Activated naive CD4-positive, alpha-beta T cell treated with Interleukin-2 at 50 U/mL for 16 hours (primary cell): ENCODE measurements at regions not wholly inside any gene's neighbourhood (a gene's known extent, or its start where the extent isn't known, plus 50 kb on each side); places are given as distances from the start of the nearest gene placed in this dataset.
A peak's percentile ranks its signal among the peaks of the same experiment; 100 is the strongest.

Source experiments
- DNase-seq: peaks from one replicate; pipeline ENCODE4 v3.0.0-alpha.2; 2020

GRCh38 chr14:101435546-101435945, 125.7 kb upstream of the DIO3 start:
- DNase-seq, result no peak

- DNase-seq, result no peak
These were observed 122.3 kb upstream of the DIO3 start for GRCh38 chr14:101439023-101439422.

DNA sequence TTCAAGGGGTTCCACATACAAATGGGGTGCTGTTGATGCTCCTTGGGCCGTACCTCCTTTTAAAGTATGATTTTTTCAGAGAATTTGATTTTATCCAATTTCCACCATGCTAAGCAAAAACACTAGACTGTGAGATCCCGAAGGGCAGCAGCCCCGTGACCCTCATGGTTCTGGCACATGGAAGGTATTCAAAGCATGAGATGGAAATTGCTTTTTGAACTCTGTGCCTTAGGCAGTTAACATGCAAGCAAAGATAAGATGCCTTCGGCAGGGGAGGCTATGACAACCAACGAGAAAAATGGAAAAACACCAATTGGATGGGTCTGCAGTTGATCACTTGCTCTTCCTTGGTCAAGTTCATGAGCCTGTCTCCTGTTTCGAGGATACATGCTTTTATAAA, 120.8 kb upstream of the DIO3 start:
- no peak for DNase-seq

DNA sequence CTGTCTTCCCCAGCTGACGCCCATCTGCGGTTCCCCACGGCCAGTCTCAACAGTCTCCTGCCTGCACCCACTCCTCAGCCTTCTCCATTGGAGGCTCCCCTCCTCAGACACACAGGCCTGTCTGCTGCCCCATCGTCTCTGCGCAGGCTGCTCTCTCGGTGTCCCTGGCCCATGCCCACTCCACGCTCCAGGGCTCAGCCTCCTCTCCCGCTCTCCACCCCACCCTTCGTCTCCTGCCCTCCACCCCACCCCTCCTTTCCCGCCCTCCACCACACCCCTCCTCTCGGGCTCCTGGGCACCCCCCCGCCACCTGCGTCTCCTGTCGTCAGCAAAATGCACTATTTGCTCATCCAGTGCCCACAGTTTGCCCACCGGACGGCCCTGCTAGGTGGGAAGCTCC, 119.6 kb upstream of the DIO3 start:
- no peak for DNase-seq

DNA sequence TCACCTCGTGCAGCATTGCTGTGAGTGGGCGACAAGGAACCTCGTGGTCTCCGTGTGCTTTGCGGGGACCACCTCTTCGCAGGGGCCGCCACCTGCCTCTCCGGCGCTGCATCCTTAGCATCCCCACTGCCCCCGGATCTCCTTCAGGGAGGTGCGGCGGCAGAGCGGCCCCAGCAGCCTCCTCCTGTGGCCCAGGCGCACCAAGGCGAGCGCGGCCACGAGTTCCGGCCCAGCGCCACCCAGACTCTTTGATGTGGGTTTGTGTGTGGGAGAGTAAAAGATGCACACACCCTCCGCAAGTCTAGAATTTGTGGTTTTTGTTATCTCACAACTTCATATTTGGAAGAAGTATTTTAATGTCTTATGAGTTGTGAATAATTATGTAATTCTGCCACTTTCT, 118.8 kb upstream of the DIO3 start:
- peak; percentile 72 for DNase-seq

DNA sequence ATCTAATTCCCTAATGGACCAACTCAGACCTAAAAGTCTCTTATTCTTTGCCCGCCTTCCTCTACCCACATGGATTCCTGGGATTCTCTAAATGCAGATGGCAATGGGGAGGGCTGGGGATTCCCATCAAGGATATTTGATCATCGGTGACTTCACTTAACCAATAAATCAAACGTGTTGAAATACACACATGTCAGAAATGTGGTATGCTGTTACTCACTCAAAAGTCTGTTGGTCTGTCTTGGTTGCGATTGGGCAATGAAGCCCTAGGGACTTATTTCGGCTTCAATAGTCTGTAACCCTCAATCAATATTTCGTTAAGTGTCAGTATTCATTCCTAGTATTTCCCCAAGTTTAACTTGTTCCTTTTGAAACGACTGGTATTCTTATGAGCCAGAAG, 117.2 kb upstream of the DIO3 start:
- no peak for DNase-seq

DNA sequence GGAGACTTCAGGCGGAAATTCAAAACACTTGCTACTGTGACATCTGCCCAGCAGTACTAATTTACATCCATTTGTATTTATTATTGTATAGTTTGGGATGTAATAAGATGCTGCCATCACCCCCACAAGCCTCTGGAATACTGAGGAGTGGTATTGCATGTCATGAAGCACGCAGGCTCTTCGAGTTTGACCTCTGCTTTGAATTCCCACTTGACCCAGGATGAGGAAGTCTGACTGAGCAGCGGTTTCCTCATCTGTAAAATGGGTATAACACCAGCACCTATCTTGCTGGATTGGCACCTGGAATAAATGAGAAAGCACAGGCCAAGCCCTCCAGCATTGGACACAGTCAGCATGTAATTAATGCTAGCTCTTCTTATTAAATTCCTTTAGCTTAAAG, 116.0 kb upstream of the DIO3 start:
- no peak for DNase-seq

DNA sequence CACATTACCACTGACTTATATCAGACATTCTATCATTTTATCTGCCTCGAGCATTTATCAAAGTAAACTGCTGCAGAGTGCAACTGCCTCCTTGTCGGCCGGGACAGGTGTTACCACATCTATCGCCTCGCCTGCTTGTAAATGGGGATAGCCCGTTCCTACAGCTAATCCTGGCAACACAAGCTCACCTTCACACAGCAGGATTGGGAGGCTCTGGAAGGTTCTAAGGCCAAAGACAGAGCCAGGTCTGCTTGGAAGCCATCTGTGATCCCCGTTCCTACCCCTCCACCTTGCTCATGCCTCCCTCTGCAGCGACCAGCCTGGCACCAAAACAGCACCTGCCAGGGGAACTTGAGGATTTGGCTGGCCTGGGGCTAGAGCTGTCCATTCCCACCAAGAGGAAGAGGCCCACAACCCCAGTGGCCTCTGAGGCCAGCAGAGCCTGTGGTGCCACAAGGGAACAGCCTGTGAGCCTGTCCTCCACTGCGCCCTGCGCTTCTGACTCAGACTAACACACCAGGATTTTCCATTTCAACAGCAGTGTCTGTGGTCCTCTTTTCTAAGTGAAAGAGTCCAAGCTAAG, 114.8 kb upstream of the DIO3 start:
- DNase-seq, result no peak

DNA sequence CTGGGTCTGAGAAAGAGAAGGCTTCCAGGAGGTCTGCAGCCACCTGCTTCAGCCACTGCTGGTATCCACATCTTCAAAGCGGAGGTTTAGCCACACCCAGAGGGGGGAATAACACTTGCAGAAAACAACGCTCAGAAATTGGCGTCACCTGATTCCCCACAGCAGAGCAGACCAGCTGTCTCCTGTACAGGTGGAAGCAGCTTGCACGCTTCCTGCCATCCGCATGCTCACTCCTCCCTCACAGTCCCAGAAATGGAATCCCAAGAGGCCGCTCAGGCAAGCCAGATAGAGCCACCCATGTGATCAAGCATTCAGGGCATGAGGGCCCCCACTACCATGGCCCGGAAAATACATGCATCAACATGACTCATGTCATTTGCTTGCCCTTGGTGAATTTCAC, 112.2 kb upstream of the DIO3 start:
- no peak for DNase-seq

DNA sequence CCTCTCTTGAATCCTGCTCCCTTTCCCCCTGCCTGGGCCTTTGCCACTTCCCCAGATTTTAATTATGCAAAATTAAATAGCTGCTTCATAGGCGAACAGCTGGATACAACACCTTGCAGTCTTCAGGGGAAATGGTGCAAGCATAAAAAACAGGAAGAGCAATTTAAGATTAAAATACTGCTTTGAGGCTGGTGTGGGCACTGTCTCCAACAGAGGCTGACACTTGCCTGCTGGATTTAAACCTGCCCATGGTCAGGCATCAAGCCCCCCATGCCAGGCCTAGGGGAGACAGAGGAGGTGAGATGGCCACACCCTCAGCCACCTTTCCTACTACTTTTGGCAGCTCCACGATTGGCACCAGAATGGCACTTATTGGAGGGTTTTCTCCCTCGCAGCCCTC, 110.1 kb upstream of the DIO3 start:
- DNase-seq, result no peak

DNA sequence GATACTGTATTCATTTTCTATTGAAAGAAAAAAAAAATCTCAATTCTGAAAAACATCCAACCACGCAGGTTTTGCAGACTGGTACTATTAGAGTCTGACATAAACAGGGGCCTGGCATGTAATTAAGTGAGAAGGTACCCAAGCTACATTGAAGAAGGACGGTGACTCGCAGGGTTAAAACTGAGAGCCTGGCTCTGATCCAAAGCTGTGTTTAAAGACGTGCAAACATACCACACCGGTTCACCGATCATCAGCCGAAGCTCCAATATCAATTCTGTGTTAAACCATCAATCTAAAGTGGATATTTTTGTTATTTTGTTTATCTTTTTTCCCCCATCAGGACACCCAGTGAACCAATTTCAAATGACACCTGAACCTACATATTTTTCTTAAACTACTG, 108.1 kb upstream of the DIO3 start:
- no peak for DNase-seq

DNA sequence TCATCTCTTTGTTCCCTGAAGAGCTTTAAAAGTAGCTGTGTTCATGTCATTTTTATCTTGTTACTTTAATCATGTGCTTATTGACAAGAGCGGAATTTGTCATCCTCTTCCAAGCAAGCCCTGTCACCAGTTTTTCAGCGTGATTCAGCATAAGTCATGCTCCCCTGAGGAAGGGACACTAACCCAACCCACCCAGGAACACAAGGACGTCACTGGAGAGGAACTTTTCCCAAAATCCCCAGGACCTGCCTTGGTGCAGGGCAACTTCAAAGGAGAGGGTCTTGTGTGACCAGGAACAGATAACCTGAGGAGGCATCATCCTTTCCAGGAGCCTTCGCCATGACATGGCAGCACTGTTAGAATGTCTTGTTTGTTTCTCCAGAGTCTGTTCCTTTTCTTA, 107.1 kb upstream of the DIO3 start:
- DNase-seq, result no peak

DNA sequence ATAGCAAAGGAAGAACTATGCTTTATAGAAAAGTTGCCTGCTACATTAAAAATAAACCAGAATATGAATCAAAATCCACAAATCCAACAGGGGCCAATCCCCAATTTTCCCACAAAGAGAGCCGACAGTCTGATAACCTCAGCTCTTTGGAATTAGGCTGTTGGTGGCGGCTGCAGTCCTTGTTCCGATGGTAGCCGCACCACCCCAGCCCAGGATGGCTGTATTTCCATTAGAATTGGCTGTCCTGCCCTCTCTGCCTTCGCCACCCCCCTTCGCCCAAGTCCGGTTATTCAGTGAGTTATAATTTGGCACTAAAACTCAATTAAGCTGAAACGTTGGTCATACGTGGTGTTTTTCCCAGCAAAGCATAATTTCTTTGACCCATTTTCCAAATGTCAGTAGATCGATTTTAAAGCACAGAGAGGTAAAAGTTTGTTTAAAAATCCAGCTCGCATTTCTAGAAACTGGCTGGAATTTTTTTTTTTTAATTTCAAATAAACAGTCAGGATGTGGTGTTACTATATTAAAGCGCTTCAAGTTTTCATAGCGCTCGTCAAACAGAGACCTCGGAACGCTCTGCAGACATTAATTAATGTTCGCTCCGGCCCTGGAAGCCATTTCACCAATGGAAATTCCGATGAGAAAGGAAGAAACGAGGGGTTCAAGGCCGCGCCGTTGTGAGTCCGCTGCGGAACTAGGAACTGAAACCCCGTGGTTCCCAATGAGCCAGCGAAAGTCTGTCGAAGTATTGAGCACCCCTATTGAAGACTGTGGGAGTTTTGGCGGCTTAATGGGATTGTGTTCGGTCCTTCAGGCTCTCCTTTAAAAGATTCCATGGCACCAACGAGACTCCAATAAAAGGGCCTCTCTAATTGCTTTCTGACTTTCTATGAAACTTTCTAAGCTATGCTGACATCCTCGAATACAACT, 104.8 kb upstream of the DIO3 start:
- DNase-seq, result no peak

- DNase-seq, result no peak
These were observed 103.9 kb upstream of the DIO3 start for GRCh38 chr14:101457301-101457935.

DNA sequence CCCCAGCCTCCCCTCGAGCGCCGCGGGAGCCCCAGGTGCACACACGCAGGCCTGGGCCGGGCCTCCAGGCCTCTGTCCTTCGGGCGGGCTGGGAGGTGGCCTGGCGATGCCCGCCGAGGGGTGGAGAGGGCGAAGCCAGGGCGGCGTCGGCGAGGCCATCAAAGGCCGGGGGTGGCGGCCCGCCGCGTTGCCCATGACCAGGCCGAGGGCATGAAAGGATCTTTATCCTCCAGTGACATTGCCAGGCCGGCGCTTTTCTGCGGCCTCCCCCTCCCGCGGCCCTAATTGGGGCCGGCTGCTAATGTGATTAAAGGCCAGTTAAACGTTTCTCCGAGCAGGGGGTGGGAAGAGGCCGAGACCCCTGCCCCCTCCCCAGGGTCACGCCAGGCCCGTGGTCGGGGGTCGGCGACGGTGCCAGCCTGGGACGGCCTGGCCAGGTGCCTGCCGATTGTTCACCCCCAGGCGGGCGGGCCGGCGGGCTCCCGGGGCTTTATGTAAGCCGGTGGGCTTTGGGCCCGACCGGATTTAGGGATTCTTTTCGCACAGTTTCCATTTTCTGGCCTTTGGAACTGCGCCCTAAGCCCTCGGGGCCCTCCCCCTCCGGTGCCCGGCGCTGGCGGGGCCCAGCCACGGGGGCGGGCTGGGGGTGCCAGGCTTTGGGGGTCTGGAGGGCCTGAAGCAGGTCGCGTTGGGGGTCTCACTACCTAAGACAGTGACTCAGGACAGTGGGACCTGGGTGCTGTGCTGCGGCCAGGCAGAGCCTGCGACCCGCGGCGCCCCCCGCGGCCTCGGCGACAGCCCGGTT, 103.2 kb upstream of the DIO3 start:
- no peak for DNase-seq

GRCh38 chr14:101458741-101459550, 102.3 kb upstream of the DIO3 start:
- no peak for DNase-seq

DNA sequence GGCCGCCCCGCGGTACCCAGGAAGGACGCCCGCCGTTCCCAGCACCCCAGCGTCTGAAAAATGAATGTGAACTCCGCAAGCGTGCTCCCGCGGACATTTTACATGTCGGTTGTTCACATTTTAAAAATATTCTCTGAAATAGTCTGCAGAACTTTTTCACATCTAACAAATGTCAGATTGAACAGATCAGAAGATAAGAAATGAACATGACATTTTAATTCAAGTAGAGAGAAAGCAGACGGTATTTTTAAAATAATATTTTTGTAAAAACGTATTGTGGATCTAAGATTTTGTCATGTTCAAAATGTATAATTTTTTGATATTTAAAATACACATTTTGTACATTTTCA, 101.8 kb upstream of the DIO3 start:
- DNase-seq, result no peak

DNA sequence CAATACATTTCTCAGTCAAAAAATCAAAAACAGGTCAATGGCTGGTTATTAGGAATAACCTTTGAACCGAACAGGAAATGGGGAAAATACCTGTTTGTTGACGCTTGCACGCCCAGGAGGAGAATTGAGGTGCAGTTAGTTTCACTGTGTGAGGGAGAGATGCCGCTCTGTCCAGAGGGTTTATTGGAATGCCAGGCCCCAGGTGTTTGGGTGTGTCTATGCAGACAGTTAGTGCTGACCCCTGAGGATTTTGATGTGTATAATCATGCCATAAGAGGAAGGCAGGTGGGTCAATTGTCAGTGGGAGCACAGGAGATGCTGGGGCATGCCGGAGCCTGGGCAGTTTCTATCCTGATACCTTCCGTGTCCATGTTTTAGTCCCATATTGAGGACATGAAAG, 100.8 kb upstream of the DIO3 start:
- DNase-seq, result no peak

GRCh38 chr14:101460986-101461750, 100.1 kb upstream of the DIO3 start:
- no peak for DNase-seq

DNA sequence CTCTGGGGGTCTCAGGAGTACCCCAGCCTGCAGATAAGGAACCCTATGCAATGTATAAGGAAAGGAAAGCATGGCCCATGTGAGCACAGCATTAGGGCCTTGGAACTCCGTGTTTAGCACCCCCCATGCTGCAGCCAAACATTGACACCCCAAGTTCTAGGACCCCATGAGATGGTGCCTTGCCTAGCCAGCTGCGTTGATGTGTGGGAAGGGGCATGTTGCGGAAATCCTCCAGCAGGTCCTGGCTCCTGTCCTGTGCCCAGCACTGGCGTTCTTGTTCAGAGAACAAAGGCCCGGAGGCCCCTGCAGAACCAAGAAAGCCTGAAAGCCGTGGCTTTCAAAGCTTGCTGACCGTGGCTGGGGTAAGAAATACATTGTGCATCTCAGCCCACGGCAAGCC, 99.4 kb upstream of the DIO3 start:
- DNase-seq, result no peak

DNA sequence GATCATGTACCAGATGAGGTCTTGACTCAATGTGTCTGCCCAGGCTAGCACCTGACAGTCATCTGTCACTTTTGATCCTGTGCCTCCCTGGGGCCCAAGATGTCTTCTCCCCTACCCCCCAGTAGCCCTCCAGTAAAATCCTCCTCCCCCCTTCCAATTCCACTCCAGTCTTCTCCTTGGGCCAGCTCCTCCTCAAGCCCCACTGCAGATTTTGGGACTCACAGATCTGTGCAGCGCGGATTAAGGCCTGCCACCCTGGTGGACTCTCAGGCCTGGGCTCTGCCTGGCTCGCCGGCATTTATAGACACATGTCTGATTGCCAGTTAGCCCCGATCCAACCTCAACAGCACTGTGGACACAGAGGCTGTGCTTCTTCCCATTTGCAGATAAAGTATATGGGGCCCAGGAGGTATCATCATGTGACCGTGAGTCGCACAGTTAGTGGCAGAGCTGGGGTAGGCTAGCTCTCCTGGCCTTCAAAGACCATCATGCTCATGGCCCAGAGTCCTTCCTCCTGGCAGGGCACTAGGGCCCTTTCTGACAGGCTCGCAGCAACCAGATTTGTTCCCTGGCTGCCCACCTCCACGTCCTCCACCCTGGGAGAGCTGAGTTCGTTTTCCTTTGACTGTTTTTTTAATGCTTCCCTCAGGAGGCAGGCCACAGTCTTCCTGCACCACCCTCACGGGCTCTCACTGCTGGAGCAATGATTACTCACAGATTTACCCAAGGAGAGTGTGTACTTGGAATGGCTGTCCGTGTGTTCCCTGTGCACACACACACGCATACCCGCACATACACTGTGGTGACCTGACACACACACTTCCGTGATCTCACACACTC, 98.3 kb upstream of the DIO3 start:
- DNase-seq, result no peak
